Hepatocyte (in vitro differentiated cells): ENCODE measurements at regions not wholly inside any gene's neighbourhood (a gene's known extent, or its start where the extent isn't known, plus 50 kb on each side); places are given as distances from the start of the nearest gene placed in this dataset.
"Not testable (repeated sequence)": the region's sequence is repeated elsewhere in the genome, so short reads cannot be mapped to it uniquely, and the experiment has no call there.

ENCODE experiments used
- DNase-seq: peaks from one replicate; pipeline ENCODE4 v3.0.0-alpha.2; 2016; ENCODE audit warnings: low spot score
- H2AFZ ChIP-seq: fragments of 200-600 bp; sonication (generic); 2 replicates; pipeline ENCODE4 v1.6.0; 2016; ENCODE audit warnings: antibody characterized with exemption, mild to moderate bottlenecking
- H3K27ac ChIP-seq: fragments of 200-600 bp; sonication (generic); 2 replicates; pipeline ENCODE4 v1.5.1; 2016; ENCODE audit warnings: mild to moderate bottlenecking
- H3K27me3 ChIP-seq: fragments of 200-600 bp; sonication (generic); 2 replicates; pipeline ENCODE4 v1.6.1; 2016
- H3K36me3 ChIP-seq: fragments of 200-600 bp; sonication (generic); replicated peaks from 2 replicates; pipeline ENCODE4 v1.5.1; 2016; ENCODE audit warnings: low read depth; ENCODE audit not compliant: insufficient read depth
- H3K4me1 ChIP-seq: fragments of 200-600 bp; sonication (generic); 2 replicates; pipeline ENCODE4 v1.5.1; 2016; ENCODE audit warnings: mild to moderate bottlenecking, moderate library complexity; ENCODE audit not compliant: insufficient read depth
- H3K4me2 ChIP-seq: fragments of 200-600 bp; sonication (generic); 2 replicates; pipeline ENCODE4 v1.6.0; 2016
- H3K4me3 ChIP-seq: fragments of 200-600 bp; sonication (generic); 2 replicates; pipeline ENCODE4 v1.5.1; 2016; ENCODE audit warnings: mild to moderate bottlenecking
- H3K79me2 ChIP-seq: fragments of 200-600 bp; sonication (generic); 2 replicates; pipeline ENCODE4 v1.6.0; 2017; ENCODE audit warnings: mild to moderate bottlenecking
- H3K9me2 ChIP-seq: fragments of 200-600 bp; sonication (generic); replicated peaks from 2 replicates; pipeline ENCODE4 v1.6.0; 2017; ENCODE audit warnings: mild to moderate bottlenecking; ENCODE audit not compliant: insufficient read depth
- H3K9me3 ChIP-seq: fragments of 200-600 bp; sonication (generic); 2 replicates; pipeline ENCODE4 v1.5.1; 2016; ENCODE audit warnings: low read depth, mild to moderate bottlenecking
- H4K20me1 ChIP-seq: fragments of 200-600 bp; sonication (generic); 2 replicates; pipeline ENCODE4 v1.6.0; 2016; ENCODE audit warnings: mild to moderate bottlenecking; ENCODE audit not compliant: insufficient read depth, poor library complexity, severe bottlenecking
- WGBS: methylation state at CpG from one replicate; pipeline ENCODE4 v1.1.6; 2016; ENCODE audit warnings: low lambda C conversion rate; ENCODE audit errors: missing lambda C conversion rate; 5-methylcytosine and 5-hydroxymethylcytosine counted together

DNA sequence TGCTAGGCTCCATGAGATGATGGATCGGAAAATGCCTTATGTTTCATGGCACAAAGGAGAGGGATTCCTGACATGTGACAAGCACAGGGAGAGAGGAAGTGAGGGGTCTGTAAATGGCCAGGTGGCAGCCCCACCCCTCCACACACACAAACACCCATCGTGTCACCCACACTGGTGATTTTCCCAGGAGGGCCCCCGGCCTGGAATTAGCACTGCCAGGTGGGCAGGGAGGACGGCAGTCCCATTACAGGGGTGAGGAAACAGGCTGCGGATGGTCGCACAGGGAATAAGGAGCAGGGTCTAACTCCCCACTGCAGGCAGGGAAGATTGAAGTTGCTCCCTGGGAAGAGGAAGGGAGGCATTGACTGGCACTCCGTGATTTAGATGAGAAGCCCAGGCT, 395.3 kb upstream of the ZNF337 start:
- not testable (repeated sequence) for H3K4me2 ChIP-seq, H3K27ac ChIP-seq, H3K9me2 ChIP-seq, H3K4me3 ChIP-seq, H2AFZ ChIP-seq, H3K36me3 ChIP-seq, H3K9me3 ChIP-seq, H3K27me3 ChIP-seq, DNase-seq, H3K79me2 ChIP-seq, H3K4me1 ChIP-seq, H4K20me1 ChIP-seq
- WGBS = 86% methylated on average over 7 of the region's 7 CpGs

DNA sequence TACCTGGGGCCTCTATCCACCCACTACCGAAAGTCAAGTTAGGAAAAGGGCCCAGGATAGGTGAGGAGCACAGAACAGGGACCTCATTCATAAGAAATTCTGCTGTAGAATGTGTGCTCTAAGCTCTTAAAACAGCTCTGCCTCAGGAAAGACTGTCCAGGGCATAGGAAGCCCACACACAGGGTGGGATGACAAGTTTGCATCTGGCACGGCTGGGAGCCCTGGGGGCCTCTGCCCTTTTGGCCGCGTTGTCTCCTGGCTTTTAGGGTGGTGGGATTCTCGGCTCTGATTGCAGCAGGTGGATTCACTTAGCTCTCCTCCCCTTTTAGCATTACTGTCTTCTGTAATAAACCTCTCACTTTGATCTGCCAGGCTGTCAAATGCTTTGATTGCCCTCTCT, 389.5 kb upstream of the ZNF337 start:
- H3K27me3 ChIP-seq, H3K4me1 ChIP-seq, H3K79me2 ChIP-seq, H3K9me3 ChIP-seq, H4K20me1 ChIP-seq, H3K36me3 ChIP-seq, H3K27ac ChIP-seq, H2AFZ ChIP-seq, DNase-seq, H3K4me3 ChIP-seq, H3K4me2 ChIP-seq, H3K9me2 ChIP-seq: not testable (repeated sequence)
- no CpG with 5 or more reads among the region's 5 CpGs for WGBS

DNA sequence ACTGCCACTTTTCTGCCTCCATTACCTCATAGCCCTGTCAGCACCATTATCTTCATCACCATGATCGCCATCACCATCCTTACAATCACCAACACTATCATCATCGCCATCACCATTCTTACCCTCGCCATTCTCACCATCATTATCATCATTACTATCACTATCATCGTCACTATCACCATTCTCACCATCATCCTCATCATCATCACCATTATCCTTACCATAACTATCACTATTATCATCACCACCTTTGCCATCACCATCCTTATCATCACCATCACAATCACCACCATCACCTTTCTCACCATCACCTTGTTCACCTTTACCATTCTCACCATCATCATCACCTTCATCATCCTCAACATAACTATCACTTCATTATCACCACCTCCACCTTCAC, 377.3 kb upstream of the ZNF337 start:
- H2AFZ ChIP-seq, H3K27me3 ChIP-seq, H4K20me1 ChIP-seq, H3K4me3 ChIP-seq, H3K9me2 ChIP-seq, H3K79me2 ChIP-seq, H3K27ac ChIP-seq, H3K36me3 ChIP-seq, H3K4me2 ChIP-seq, H3K9me3 ChIP-seq, DNase-seq, H3K4me1 ChIP-seq: not testable (repeated sequence)
- WGBS = 84% methylated on average over 4 of the region's 4 CpGs

DNA sequence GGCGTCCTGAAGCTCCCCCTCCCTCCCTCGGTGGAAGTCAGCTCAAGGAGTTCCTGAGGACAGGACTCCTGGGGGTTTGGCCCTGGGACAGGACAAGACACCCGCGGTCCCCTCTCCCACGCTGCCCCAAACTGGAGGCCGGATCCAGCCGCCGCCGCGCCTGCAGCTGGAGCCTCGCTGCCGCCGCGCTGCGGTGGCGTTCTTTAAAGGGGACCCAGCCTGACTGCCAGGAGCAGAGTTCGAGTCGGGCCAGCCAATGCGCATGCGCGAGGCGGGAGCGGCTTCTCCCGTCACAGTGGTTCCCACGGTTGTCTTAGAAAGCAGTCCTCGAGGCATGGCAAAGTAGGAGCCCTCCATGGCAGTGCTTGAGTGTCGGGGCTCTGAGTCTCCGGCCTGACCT, 362.7 kb upstream of the ZNF337 start:
- WGBS = no CpG with 5 or more reads among the region's 28 CpGs

DNA sequence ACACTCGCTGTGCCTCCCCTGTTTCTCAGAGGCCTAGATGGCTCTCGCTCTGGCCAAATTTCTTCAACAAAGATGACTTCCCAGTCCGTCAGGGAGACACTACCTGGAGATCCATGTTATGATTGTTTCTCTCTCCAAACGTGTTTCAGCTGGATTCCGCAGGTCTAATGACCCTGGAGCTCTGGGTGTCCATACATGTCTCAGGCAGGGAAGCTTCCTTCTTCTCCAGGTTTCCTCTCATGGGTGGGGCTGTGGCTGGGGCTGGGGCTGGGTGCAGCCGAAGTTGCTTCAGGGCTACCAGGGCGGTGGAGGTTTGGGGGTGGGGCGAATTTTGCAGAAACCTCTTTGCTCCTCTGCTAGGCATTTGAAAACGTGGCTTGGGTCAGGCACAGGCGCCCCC, 361.8 kb upstream of the ZNF337 start:
- WGBS = no CpG with 5 or more reads among the region's 10 CpGs
- not testable (repeated sequence) for H3K4me2 ChIP-seq, H3K9me3 ChIP-seq, DNase-seq, H3K36me3 ChIP-seq, H3K9me2 ChIP-seq, H3K27ac ChIP-seq, H2AFZ ChIP-seq, H3K4me3 ChIP-seq, H4K20me1 ChIP-seq, H3K4me1 ChIP-seq, H3K79me2 ChIP-seq, H3K27me3 ChIP-seq

More for the DNA sequence above, 362.7 kb upstream of the ZNF337 start:
- DNase-seq, H3K79me2 ChIP-seq, H3K36me3 ChIP-seq, H4K20me1 ChIP-seq, H3K27me3 ChIP-seq, H3K9me3 ChIP-seq, H3K27ac ChIP-seq, H2AFZ ChIP-seq, H3K9me2 ChIP-seq, H3K4me3 ChIP-seq, H3K4me2 ChIP-seq, H3K4me1 ChIP-seq: not testable (repeated sequence)

DNA sequence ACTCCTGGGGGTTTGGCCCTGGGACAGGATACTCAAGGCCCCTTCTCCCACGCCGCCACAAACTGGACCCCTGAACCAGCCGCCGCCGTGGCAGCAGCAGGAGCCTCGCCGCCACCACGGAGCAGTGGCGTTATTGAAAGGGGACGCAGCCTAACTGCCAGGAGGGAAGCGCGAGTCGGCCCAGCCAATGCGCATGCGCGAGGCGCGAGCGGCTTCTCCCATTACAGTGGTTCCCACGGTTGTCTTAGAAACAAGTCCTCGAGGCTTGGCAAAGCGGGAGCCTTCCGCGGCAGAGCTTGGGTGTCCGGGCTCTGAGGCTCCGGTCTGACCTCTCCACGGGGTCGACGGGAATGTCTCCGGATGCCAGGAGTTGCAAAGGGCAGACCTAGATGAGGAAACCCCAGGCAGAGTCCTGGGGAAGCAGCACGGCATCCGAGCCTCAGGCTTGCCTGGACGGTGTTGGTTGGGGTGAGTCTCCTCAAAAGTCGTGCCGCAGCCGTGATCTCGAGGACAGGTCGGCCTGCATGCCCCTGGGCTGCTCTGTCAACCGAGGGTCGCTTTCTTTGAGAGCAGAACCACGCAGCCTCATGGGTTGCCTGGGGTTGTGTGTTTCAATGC, 360.6 kb upstream of the ZNF337 start:
- WGBS = no CpG with 5 or more reads among the region's 41 CpGs
- not testable (repeated sequence) for DNase-seq, H4K20me1 ChIP-seq, H3K4me1 ChIP-seq, H2AFZ ChIP-seq, H3K4me3 ChIP-seq, H3K79me2 ChIP-seq, H3K9me2 ChIP-seq, H3K4me2 ChIP-seq, H3K27ac ChIP-seq, H3K27me3 ChIP-seq, H3K36me3 ChIP-seq, H3K9me3 ChIP-seq

DNA sequence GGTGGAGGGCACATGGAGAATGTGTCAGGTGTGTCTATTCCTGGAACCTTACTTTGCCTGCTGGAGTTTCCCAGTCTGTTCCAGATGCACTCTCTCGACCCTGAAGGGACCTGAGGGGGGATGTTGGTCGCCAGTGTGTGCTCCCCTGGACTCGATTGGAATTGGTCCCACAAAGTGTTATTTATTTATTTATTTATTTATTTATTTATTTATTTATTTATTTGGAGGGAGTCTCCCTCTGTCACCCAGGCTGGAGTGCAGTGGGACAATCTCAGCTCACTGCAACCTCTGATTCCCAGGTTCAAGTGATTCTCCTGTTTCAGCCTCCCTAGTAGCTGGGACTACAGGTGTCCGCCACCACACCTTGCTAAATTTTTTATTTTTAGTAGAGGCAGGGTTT, 329.1 kb upstream of the ZNF337 start:
- H3K4me1 ChIP-seq, H3K79me2 ChIP-seq, H3K36me3 ChIP-seq, H4K20me1 ChIP-seq, DNase-seq, H3K4me2 ChIP-seq, H3K27ac ChIP-seq, H3K4me3 ChIP-seq, H3K9me3 ChIP-seq, H3K27me3 ChIP-seq, H2AFZ ChIP-seq, H3K9me2 ChIP-seq: not testable (repeated sequence)
- no CpG with 5 or more reads among the region's 4 CpGs for WGBS

DNA sequence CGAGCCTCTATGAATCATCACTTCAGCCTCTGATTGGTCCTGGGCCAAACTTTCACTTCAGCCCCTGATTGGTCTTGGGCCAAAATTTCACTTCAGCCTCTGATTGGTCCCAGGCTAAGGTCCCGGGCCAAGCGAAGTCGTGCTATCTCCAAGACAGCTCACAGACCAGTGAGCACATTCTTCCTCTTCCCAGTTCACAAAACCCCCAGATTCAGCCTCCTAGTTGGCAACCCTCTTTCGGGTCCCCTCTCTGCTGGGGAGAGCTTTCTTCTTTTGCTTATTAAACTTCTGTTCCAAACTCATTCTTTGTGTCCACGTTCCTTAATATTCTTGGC, 314.3 kb upstream of the ZNF337 start:
- not testable (repeated sequence) for H3K36me3 ChIP-seq, H3K27me3 ChIP-seq, H3K9me3 ChIP-seq, H3K4me3 ChIP-seq, H3K9me2 ChIP-seq, H3K4me1 ChIP-seq, H3K4me2 ChIP-seq, H4K20me1 ChIP-seq, H2AFZ ChIP-seq, DNase-seq, H3K79me2 ChIP-seq, H3K27ac ChIP-seq
- no CpG with 5 or more reads among the region's 6 CpGs for WGBS

DNA sequence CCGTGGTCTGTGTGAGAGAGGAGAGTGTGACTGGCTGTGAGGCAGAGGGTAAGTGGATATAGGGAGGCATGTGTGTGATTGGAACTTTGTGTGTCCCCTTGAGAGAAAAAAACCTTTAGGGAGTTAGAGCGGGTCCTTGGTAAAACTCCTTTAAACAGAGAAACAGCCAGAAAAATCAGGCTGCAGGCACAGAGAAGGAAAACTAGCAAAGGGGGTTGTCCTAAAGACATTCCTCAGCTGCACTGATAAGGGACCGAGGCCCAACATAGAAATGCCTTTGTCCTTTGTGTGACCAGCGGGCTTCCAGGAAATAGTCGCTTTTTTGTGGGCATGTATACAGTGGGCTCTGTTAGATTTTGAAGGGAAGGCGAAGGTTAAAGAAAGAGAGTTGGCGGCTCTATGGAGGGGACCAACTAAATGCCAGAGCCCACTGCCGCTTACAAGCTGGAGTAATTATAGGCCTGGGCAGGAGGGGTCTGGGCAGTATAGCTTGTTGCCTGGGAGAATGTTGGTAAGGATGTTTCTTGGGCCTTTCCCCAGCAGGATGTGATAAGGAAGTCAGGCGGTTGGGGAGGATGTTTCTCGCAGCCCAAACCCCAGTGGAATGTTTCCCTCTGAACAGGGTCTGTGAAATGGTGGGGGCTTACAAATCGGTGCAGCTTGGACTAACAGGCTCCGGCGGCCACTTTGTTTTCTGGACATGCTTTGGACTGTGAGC, 313.7 kb upstream of the ZNF337 start:
- DNase-seq = peak; percentile 27
- H3K36me3 ChIP-seq, H3K79me2 ChIP-seq, H3K9me3 ChIP-seq, H3K9me2 ChIP-seq, H3K4me1 ChIP-seq, H3K27me3 ChIP-seq, H4K20me1 ChIP-seq: not testable (repeated sequence)
- Histone ChIP-seq H3K4me2 (peak overlapping the region; percentile 73), H2AFZ (peak overlapping the region; percentile 41), H3K27ac (peak overlapping the region; percentile 96), H3K4me3 (peak overlapping the region; percentile 44)
- 7% methylated on average over 10 of the region's 13 CpGs for WGBS
